ENCODE measurements at regions not wholly inside any gene's neighbourhood (a gene's known extent, or its start where the extent isn't known, plus 50 kb on each side); places are given as distances from the start of the nearest gene placed in this dataset.
"Not testable (repeated sequence)": the region's sequence is repeated elsewhere in the genome, so short reads cannot be mapped to it uniquely, and the experiment has no call there.

DNA sequence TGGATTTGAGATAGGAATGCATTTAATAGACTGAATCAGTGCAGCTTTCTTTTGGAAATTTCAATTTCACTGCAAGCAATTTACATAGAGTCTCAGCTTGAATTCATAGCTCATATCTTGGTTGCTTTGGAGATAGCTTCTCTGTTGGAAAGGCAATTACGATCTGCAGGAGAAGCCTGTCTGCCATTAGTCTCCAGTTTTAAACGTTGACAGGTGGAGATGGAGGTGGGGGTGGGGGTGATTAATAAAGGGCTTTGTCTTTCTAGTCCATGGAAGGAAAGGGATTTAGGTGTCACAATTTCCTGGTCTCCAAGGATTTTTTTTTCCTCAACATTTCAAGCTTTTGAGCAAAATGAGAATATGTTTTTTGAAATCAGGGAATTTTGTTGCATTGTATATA lies 184.7 kb downstream of the CARTPT start:
- no peak for DNase-seq (ENCODE audit: low read depth in 4 of 4, low spot score in 2 of 4)

DNA sequence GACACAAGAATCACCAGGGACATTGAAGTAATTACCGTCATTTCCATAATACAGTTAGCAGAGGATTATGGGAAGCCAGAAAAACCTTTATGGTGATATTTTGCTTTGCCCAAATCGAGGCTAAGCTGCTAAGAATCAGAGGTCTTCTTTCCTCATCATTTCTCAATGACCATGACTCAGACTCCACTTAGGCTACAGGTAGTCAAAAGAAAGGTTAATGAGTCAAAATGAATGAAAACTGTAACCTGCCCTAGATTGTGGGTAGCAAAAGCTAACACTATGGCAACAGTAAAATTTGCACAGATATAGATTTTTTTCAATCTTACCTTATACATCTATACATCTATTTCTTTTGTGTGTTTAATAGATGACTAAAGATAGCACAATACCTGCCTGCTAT lies 185.8 kb downstream of the CARTPT start:
- DNase-seq (ENCODE audit: low read depth in 4 of 4, low spot score in 2 of 4): no peak

- no peak for DNase-seq (ENCODE audit: low read depth in 4 of 4, low spot score in 2 of 4)
Observed at GRCh38 chr5:71905834-71906711, 187.0 kb downstream of the CARTPT start.

GRCh38 chr5:71907001-71907588 lies 188.0 kb downstream of the CARTPT start:
- no peak for DNase-seq (ENCODE audit: low read depth in 4 of 4, low spot score in 2 of 4)

GRCh38 chr5:71907608-71908145 lies 188.6 kb downstream of the CARTPT start:
- no peak for DNase-seq (ENCODE audit: low read depth in 4 of 4, low spot score in 2 of 4)

DNA sequence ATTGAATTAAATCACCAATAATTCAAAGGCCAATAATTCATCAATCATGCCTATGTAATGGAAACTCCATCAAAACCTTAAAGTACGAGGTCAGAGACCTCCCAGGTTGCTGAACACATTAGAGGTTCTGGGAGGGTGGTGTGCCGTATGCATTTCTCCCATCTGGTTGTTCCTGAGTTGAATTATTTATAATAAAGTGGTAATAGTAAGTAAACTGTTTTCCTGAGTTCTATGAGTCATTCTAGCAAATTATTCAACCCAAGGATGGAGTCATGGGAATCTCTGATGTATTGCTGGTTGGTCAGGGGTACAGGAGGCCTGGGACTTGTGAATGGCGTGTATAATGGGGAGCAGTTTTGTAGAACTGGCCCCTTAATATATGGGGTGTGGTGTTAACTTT lies 191.7 kb downstream of the CARTPT start:
- DNase-seq (ENCODE audit: low read depth in 4 of 4, low spot score in 2 of 4): no peak

DNA sequence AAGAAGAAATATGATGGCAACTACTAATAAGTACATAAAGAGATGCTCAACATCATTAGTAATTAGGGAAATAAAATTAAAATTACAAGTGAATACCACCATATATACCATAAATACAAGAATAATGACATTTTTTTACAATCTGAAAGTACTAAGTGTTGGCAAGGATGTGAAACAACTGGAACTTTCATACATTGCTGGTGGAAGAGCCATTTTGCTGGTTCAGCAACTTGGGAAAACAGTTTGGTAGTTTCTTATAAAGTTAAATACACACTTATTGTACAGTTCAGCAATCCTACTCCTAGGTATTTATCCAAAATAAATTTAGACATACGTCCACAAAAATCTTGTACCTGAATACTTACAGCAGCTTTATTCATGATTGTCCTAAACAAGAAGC lies 192.9 kb downstream of the CARTPT start:
- DNase-seq (ENCODE audit: low read depth in 4 of 4, low spot score in 2 of 4): no peak

- DNase-seq (ENCODE audit: low read depth in 4 of 4, low spot score in 2 of 4): no peak
Observed at GRCh38 chr5:71914281-71914680, 193.0 kb upstream of the MAP1B start.

GRCh38 chr5:71922584-71923106 lies 184.6 kb upstream of the MAP1B start:
- DNase-seq (ENCODE audit: low read depth in 4 of 4, low spot score in 2 of 4): no peak

DNA sequence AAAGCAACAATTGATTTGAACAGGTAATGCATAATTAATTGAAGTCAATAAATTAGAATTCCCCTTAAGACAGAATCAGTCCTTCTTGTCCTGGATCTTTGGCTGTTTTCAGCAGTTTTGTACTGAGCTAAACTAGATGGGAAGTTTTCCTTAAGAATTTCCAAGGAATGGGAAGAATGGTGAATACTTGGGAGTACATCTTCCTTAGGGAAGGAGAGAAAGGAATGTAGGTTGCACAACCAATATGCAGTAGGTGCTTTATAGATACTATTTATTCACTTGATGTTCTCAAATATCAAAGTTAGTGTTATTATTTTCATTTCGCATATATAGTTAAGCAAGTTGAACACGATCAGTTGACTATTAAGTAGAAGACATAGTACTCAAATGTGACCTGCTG lies 183.5 kb upstream of the MAP1B start:
- no peak for DNase-seq (ENCODE audit: low read depth in 4 of 4, low spot score in 2 of 4)

DNA sequence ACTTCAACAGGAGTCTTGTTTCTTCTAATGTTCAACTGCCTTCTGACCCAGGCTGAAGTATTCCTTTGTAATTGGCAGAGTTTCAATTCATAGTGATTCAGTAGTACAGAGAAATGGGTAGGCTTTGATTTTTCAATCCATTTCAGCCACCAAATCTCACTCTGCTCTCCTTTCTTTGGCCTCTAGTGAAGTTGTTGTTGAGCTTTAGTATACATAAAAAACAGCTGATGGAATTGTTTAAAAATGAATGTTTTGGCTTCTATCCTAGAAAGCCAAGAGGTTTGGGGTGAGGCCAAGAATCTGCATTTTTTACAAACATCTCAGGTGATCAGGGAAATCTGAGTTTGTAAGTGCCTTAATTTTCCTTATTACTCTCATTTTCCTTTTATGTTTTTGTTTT lies 182.9 kb upstream of the MAP1B start:
- DNase-seq (ENCODE audit: low read depth in 4 of 4, low spot score in 2 of 4): no peak

DNA sequence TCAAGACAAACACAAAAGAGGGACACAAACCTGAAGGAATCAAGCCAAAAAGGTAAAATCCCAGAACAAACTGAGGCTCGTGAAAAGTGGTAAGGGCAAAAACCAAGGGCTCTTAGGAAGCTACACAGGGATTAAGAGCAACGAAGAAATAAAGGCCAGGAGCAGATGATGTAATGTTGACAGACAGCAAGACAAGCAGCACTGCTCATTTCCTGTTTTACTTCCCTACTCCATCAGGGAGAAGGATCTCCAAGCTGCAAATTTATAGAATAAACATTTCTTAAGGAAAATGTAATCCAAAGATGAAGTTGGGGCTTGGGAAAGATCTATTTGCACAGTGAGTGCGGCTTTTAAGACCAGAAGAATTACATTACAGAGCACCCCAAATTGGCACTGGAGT lies 182.3 kb upstream of the MAP1B start:
- no peak for DNase-seq (ENCODE audit: low read depth in 4 of 4, low spot score in 2 of 4)

DNA sequence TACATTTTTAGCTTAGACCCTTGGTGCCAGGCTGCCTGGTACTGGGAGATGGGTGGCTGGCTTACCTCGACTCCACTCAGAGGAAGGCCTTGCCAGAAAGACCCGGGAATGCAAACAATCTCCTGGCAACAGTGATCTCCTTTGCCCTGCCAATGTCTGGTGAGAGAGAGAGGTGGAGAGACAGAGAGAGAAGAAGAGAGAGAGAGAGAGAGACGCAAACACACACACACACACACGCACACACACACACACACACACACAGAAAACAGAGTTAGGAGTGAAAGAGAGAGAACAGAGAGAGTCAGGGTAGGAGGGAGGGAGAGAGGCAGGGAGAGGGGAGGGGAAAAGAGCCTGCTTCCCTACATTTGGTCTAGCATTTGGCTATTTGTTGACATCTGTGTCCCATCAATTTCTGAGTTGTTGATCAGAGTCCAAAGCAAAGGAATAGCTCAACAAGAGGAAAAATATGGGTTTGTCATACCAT lies 181.6 kb upstream of the MAP1B start:
- no peak for DNase-seq (ENCODE audit: low read depth in 4 of 4, low spot score in 2 of 4)

DNA sequence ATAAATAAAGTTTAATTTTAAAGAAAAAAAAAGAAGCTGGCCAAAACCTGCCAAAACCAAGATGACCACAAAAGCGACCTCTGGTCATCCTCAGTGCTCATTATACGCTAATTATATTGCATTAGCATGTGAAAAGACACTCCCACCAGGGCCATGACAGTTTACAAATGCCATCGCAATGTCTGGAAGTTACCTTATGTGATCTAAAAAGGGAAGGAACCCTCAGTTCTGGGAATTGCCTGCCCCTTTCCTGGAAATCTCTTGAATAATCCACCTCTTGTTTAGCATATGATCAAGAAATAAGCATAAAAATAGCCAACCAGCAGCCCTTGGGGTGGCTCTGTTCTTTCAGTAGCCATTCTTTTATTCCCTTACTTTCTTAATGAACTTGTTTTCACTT lies 178.3 kb upstream of the MAP1B start:
- no peak for DNase-seq (ENCODE audit: low read depth in 4 of 4, low spot score in 2 of 4)

- not testable (repeated sequence) for DNase-seq (ENCODE audit: low read depth in 4 of 4, low spot score in 2 of 4)
Observed at GRCh38 chr5:71930554-71930953, 176.7 kb upstream of the MAP1B start.

DNA sequence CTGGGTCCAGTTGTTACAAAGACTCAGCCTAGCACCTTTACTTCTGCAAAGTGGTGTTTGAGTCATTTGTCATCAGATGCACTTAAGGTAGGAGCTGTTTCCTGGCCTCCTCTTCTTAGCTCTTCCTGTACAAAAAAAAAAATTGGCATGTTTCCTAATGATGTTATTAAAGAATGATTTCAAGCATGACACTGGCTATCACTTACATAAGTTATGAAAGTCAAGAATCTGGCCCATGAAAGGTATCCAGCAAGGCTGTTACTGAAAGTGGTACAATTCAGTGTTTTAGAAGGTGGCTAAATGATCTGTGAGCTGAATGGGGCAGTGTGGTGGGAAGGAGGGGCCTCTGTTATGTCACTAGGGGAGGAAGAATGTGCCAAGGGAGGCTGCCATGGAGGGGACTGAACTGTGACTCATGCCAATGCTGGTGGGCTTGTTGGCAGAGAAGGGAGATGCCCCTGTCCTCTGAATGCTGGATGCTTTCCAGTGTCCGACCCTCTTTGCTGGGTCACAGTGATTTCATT lies 175.1 kb upstream of the MAP1B start:
- no peak for DNase-seq (ENCODE audit: low read depth in 4 of 4, low spot score in 2 of 4)

DNA sequence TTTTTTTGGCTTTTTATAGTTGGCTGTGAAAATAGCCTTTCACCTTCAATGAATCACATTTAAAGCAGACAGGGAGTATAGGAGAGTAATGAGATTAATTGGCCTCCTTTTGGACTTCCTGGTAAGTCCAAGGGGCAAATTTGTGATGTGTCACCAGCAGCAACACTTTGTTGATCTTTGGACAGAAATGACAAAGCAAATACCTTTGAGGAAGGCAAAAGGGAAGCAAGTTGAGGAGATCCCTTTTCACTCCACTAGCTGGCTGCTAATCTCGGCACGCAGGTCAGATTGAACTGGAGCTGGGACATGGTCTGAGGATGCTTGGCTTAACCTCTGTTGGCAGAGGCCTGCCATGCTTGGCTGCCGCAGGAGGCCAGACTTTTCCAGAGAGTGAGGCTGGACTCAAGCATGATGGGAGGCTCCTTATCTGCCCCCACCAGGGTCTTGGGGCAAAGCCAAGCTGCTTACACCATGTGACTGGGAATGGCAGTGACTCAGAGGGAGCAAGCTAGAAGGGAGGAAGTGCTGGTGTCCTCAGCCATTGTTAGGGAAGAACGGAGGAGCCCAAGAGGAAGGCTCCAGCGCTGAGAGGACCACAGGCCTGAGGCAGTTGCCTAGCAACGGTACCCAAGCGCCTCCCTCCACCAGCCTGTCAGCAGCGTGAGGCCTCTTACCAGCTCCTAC lies 174.5 kb upstream of the MAP1B start:
- no peak for DNase-seq (ENCODE audit: low read depth in 4 of 4, low spot score in 2 of 4)

DNA sequence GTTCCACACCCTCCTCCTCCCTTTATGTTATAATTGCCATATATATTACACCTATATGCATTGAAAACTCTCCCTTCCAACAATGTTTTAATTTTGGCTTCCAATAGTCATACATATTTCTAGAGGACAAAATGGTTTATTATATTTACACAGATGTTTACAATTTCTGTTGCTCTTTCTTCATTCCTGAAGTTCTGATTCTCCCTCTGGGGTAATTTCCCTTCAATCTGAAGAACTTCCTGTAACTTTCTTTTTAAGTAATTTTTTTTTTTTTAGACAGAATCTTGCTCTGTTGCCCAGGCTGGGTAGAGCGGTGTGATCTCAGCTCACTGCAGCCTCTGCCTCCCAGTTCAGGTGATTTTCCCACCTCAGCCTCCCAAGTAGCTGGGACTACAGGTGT lies 173.0 kb upstream of the MAP1B start:
- DNase-seq (ENCODE audit: low read depth in 4 of 4, low spot score in 2 of 4): no peak

- DNase-seq (ENCODE audit: low read depth in 4 of 4, low spot score in 2 of 4): no peak
Observed at GRCh38 chr5:71937921-71938698, 169.2 kb upstream of the MAP1B start.

- no peak for DNase-seq (ENCODE audit: low read depth in 4 of 4, low spot score in 2 of 4)
Observed at GRCh38 chr5:71938895-71939294, 168.4 kb upstream of the MAP1B start.

Measured in left renal cortex interstitium (tissue), 4 donors.